Stimulated activated naive CD8-positive, alpha-beta T cell treated with anti-CD3 and anti-CD28 coated beads, Interleukin-15, Interleukin-2, amounts not matched to agents 100 U/mL and 50 U/mL, for 24 hours (primary cell): ENCODE measurements at regions not wholly inside any gene's neighbourhood (a gene's known extent, or its start where the extent isn't known, plus 50 kb on each side); places are given as distances from the start of the nearest gene placed in this dataset.
"Not testable (repeated sequence)": the region's sequence is repeated elsewhere in the genome, so short reads cannot be mapped to it uniquely, and the experiment has no call there.

Experiments used
- ATAC-seq: fragments of 150-1000 bp; cut with Tn5 transposase; one replicate; pipeline ENCODE4 v1.10.0; 2021
- DNase-seq: peaks from one replicate; pipeline ENCODE4 v3.0.0; 2021

DNA sequence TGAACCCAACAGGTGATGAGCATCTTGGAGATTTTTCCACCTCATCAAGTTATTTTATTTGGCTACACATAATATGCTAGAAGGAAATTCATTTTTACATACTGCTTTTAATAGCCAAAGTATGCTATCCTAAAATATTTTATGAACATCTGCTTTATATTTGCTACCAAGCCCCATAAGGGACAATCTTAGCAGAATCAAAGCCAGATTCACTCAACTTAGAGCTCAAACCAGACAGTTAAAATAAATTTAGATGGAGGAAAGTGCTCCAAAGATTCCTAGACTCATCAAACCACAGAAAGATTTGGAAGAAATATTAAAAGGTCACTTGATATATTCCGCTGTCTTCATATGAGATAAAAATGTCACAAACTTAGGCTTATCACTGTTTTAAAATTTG lies 637.1 kb upstream of the CCNG1 start:
- no peak for ATAC-seq
- no peak for DNase-seq

DNA sequence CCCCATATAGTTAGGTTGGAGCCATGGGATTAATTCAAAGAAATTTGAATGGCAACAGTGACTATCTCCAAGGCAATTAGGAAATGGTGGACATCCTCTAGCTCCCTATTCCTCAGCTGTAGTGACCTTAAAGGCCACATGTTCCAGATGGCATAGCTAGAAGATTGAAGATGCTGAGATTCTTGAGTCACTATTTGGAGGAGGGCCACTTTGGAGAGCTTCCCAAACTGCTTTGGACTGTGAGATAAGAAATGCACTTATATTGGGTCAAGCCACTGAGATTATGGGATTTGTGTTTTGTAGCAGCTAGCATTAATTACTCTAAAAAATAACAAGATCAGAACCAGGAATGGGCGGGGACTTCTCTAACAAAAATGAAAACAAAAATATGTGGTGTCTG lies 636.2 kb upstream of the CCNG1 start:
- DNase-seq = no peak
- no peak for ATAC-seq

- no peak for DNase-seq
- no peak for ATAC-seq
These were observed 631.2 kb upstream of the CCNG1 start for GRCh38 chr5:162806195-162806594.

DNA sequence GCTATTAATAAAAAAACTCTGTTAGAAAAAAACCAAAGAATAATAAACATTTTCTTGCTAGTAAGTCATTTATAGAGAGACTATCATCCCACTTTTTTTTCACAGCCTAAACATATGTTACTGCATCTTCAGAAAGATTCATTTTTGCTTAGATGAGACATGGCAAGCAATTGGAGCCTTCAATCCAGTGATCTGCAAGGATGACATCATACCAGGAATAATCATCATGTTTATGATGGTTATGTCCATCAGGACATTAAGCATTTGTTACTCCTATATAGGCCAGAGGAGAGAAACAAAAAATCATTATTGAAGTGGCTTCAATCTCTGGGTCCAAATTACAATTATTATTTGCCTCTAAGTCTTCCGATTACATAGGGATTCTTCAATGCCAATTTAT lies 626.3 kb upstream of the CCNG1 start:
- ATAC-seq (no peak), DNase-seq (no peak)

DNA sequence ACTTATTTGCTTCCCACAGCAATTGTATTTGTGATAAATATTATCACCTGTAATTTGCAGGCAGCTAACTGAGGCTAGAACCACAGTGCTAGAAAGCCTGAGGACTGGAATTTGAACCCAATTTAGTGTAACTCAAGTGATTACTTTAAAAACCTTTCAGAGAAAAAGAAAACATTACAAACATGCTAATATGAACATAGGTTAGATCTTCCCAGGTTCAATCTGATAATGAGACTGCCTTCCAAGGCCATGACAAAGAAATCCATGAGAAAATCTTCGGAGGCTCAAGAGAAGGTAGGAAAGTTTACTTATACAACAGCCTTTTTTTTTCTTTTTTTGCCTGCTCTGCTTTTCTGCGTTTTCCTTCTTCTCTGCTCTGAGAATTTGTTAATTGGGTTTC lies 620.6 kb upstream of the CCNG1 start:
- no peak for DNase-seq
- no peak for ATAC-seq

DNA sequence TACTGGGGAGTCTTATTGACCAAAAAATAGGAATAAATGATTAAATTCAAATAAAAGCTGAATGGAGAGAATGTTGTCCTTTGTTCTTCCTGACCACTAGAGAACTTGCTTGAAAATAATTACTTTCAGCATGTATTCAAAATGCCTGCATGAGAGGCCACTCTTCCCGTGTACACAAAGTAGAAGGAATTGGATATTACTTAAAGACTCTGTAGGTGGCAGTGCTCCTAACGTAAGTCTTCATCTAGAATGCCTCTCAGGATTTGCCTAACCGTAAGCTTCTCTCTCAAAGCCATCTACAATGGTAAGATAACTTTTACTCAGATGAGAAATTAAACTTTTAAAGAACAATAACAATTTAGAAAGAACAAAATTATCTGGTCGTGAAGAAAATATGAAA lies 620.0 kb upstream of the CCNG1 start:
- DNase-seq (no peak), ATAC-seq (no peak)

GRCh38 chr5:162821664-162822063 lies 615.7 kb upstream of the CCNG1 start:
- not testable (repeated sequence) for ATAC-seq, DNase-seq

GRCh38 chr5:162824360-162824759 lies 613.0 kb upstream of the CCNG1 start:
- ATAC-seq = no peak

DNA sequence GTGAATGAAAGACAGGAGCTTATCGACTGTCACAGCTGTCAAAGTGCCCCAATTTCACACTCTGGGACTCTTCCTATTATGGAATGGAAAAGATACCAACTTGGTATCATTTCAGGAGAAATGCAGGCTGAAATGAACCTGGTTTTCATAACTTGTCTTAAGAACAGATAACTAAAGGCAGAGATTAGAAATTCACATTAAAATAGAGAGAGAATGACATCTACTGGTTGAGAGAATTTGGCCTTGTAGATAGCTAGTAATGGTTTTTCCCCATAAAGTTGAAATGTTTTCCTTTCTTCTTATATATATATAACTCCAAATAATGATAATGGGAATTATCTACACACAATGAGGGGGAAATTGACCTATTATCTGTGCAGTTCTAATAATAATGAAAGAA lies 600.2 kb upstream of the CCNG1 start:
- DNase-seq (no peak), ATAC-seq (no peak)

More at GRCh38 chr5:162824360-162824759, 613.0 kb upstream of the CCNG1 start:
- DNase-seq = no peak

DNA sequence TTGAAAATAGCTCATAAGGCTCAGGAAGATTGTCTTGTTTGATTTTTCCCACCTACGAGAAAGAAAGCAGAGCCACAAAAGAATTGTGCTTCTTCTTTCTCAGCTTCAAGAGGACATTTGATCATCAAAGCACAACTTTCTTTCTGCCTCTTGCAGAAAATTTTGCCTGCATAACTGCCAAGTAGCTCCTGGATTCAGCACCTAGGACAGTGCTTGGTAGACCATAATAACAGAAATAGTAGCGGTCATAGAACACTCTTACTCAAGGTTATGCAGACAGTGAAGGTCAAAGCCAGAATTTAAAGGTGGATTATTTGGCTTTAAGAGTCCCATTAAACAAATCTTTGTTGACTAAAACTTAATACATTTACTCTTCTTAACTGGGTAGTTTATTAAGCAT lies 594.7 kb upstream of the CCNG1 start:
- ATAC-seq (no peak), DNase-seq (no peak)

GRCh38 chr5:162852134-162852533 lies 585.3 kb upstream of the CCNG1 start:
- ATAC-seq (no peak), DNase-seq (no peak)

- DNase-seq (no peak), ATAC-seq (no peak)
These were observed 578.6 kb upstream of the CCNG1 start for GRCh38 chr5:162858770-162859169.

DNA sequence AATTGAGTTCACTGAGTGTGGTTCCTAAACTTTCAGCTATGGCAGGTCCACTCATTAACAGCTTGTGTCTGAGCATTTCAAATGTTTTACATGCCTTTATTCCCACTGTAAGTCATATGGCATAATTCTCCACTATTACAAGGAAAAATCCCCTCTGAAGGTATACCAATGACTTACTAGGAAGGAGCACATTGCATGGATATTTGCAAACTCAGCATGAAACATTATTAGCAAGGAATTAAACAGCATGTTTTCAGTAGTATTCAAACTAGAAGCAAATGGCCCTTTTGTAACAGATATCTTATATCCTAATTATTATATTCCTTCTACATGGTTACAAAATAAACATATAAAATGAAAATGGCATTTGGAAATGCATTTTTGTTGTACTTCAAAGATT lies 566.4 kb upstream of the CCNG1 start:
- DNase-seq (no peak), ATAC-seq (no peak)

GRCh38 chr5:162882629-162883028 lies 554.8 kb upstream of the CCNG1 start:
- DNase-seq (no peak), ATAC-seq (no peak)

- ATAC-seq = no peak
- no peak for DNase-seq
These were observed 550.7 kb upstream of the CCNG1 start for GRCh38 chr5:162886717-162887116.

DNA sequence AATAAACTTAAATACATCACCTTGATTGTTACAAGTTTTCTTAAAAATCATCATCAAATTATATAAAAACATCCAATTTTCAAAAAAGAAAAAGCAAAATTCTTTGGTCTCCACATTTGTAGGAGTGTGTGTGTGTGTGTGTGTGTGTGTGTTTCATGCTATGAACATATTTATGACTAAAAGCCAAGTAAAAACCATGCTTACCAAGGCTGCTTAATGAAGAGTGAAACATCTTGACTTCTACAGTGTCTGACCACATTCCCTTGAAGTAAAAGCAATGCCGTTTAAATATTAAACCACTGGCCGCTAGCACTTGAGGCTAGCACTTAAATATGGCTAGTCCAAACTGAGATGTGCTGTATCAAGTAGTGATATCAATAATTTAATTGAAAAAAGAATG lies 549.1 kb upstream of the CCNG1 start:
- ATAC-seq (no peak), DNase-seq (no peak)

GRCh38 chr5:162911873-162912272 lies 525.5 kb upstream of the CCNG1 start:
- ATAC-seq = no peak
- DNase-seq = no peak

DNA sequence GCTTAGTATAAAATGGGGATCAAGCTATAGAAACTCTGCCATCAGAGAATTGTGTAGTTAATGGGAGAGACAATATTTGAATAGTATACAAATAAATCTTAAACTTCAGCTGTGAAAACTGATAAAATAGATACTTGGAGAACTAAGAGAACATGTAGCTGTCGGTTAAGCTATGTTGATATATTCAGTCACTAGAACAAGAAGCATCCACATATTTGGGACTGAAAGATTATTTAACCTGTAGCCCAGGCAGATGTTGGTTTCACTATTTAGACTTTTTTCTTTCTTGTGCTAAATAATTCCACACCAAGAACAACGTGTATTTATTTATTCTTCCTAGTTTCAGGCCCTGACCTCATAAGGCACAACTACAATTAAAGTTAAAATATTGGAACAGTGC lies 521.0 kb upstream of the CCNG1 start:
- ATAC-seq = no peak
- no peak for DNase-seq

GRCh38 chr5:162929104-162929503 lies 508.3 kb upstream of the CCNG1 start:
- no peak for DNase-seq
- ATAC-seq = no peak

DNA sequence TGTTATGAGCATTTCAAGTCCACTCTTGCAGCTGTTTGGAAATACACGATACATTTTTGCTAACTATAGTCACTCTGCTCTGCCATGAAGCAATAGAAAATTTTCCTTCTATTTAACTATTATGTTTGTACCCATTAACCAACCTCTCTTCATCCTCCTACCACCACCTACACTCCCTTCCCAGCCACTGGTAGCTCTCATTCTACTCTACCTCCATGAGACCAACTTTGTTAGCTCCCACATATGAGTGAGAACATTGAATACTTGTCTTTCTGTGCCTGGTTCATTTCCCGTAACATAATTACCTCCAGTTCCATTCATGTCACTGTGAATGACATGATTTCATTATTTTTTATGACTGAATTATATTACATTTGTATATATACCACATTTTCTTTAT lies 505.9 kb upstream of the CCNG1 start:
- no peak for ATAC-seq
- no peak for DNase-seq

DNA sequence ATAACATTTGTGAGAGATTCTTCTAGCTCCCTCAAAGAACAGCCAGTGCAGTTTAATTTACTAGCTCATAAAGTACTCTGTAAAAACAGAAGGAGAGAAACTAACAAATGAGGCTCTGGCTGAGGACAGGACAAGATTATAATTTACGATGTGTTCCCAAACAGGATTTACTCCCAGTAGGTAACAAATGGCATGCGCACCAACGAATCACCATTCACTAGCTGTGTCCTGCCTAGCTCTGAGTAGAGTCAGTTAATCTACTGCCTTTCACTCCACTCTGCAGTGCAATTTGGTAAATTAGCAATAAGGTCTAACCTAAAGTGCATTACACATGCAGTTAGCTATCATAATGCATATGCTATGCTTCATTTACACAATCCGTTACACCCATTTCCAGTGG lies 497.4 kb upstream of the CCNG1 start:
- DNase-seq = no peak
- ATAC-seq = no peak

DNA sequence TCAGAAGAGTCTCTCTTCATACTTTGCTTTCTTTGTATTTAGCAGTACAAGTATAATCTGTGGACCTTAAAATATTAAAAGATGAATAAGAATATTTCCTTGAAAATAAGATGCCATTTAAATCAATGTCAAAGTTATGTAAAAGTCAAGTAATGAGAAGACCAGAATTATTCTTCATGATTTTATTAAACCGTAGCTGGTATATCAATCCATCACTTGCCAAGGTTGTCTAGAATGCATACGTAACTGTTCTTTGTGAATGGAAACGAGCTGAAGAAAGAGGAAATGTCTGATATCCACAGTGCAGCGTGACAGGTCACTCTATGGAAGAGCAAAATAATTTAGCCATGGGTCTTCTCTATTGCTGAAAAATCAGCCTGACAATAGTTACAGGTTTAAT lies 488.7 kb upstream of the CCNG1 start:
- no peak for ATAC-seq
- DNase-seq = no peak

GRCh38 chr5:162956570-162956969 lies 480.8 kb upstream of the CCNG1 start:
- no peak for DNase-seq
- no peak for ATAC-seq

GRCh38 chr5:162964144-162964543 lies 473.3 kb upstream of the CCNG1 start:
- not testable (repeated sequence) for ATAC-seq, DNase-seq

- ATAC-seq (no peak), DNase-seq (no peak)
These were observed 447.3 kb upstream of the CCNG1 start for GRCh38 chr5:162990063-162990462.
